GM12891 (cell line): ENCODE measurements at regions not wholly inside any gene's neighbourhood (a gene's known extent, or its start where the extent isn't known, plus 50 kb on each side); places are given as distances from the start of the nearest gene placed in this dataset.
A peak's percentile ranks its signal among the peaks of the same experiment; 100 is the strongest.
"Not testable (repeated sequence)": the region's sequence is repeated elsewhere in the genome, so short reads cannot be mapped to it uniquely, and the experiment has no call there.

ENCODE experiments used
- DNase-seq: peaks from one replicate; pipeline ENCODE4 v3.0.0; 2011; ENCODE audit warnings: low spot score; ENCODE audit not compliant: insufficient read length
- FAIRE-seq: peaks from 2 replicates; lab custom pipeline; 2011; peaks lifted over from hg19 to GRCh38; lab: Jason Lieb, UNC
- PAX5 ChIP-seq: IDR thresholded peaks from 2 replicates; pipeline ENCODE4 v1.6.1; 2011; ENCODE audit warnings: low read length, moderate library complexity, mild to moderate bottlenecking; ENCODE audit not compliant: insufficient read depth, severe bottlenecking
- POLR2A ChIP-seq: IDR thresholded peaks from 2 replicates; pipeline ENCODE4 v1.6.1; 2011; ENCODE audit warnings: low read depth, low read length, control low read depth
- POLR2AphosphoS5 ChIP-seq: IDR thresholded peaks from 2 replicates; pipeline ENCODE4 v1.6.1; 2011; ENCODE audit warnings: low read depth, low read length, control low read depth
- POU2F2 ChIP-seq: IDR thresholded peaks from 2 replicates; pipeline ENCODE4 v1.6.1; 2011; ENCODE audit warnings: low read depth, mild to moderate bottlenecking, control low read depth, low read length, moderate library complexity
- SPI1 ChIP-seq: IDR thresholded peaks from 2 replicates; pipeline ENCODE4 v1.6.1; 2011; ENCODE audit warnings: low read depth, low read length, control low read depth
- TAF1 ChIP-seq: IDR thresholded peaks from 2 replicates; pipeline ENCODE4 v1.6.1; 2011; ENCODE audit warnings: low read depth, low read length, control low read depth

- FAIRE-seq = no peak
- DNase-seq = no peak
- no peak for TF ChIP-seq POLR2A
- TF ChIP-seq TAF1 = no peak
- TF ChIP-seq PAX5 = no peak
- no peak for TF ChIP-seq POLR2AphosphoS5
Measured at GRCh38 chr6:118720125-118720473, 68.7 kb upstream of the CEP85L start.

- DNase-seq = peak; percentile 16
- TF ChIP-seq PAX5 (no peak), POU2F2 (0 out of 2 replicates have a peak, but pooled peaks have one; percentile 14)
- peak; percentile 68 for FAIRE-seq
Measured at GRCh38 chr6:118719351-118720124, 68.1 kb upstream of the CEP85L start.

GRCh38 chr6:118718903-118719302, 67.5 kb upstream of the CEP85L start:
- DNase-seq = no peak
- TF ChIP-seq SPI1 (no peak), TAF1 (no peak), POU2F2 (no peak), POLR2A (no peak), POLR2AphosphoS5 (no peak), PAX5 (no peak)
- FAIRE-seq = no peak

- TF ChIP-seq SPI1 (no peak), POLR2A (no peak), POLR2AphosphoS5 (no peak), PAX5 (no peak), TAF1 (no peak)
- DNase-seq (no peak), FAIRE-seq (no peak)
Measured at GRCh38 chr6:118718297-118718696, 66.9 kb upstream of the CEP85L start.

- DNase-seq (no peak), FAIRE-seq (no peak)
- TF ChIP-seq POLR2A (no peak), POU2F2 (no peak), PAX5 (no peak), SPI1 (no peak), POLR2AphosphoS5 (no peak), TAF1 (no peak)
Measured at GRCh38 chr6:118717106-118717505, 65.7 kb upstream of the CEP85L start.

GRCh38 chr6:118715907-118716306, 64.5 kb upstream of the CEP85L start:
- not testable (repeated sequence) for DNase-seq, FAIRE-seq

- FAIRE-seq (no peak), DNase-seq (no peak)
- no peak for TF ChIP-seq POLR2AphosphoS5
- TF ChIP-seq PAX5 = no peak
- no peak for TF ChIP-seq TAF1
- TF ChIP-seq SPI1 = no peak
- TF ChIP-seq POLR2A = no peak
- no peak for TF ChIP-seq POU2F2
Measured at GRCh38 chr6:118715376-118715775, 64.0 kb upstream of the CEP85L start.

- TF ChIP-seq POU2F2 (no peak), POLR2A (no peak)
- DNase-seq (no peak), FAIRE-seq (no peak)
Measured at GRCh38 chr6:118714756-118715155, 63.4 kb upstream of the CEP85L start.

- FAIRE-seq (no peak), DNase-seq (no peak)
- TF ChIP-seq TAF1 = no peak
- TF ChIP-seq POU2F2 = no peak
- no peak for TF ChIP-seq SPI1
- no peak for TF ChIP-seq PAX5
- TF ChIP-seq POLR2AphosphoS5 = no peak
- no peak for TF ChIP-seq POLR2A
Measured at GRCh38 chr6:118712969-118713368, 61.6 kb upstream of the CEP85L start.

GRCh38 chr6:118710616-118711015, 59.2 kb upstream of the CEP85L start:
- DNase-seq (no peak), FAIRE-seq (no peak)
- no peak for TF ChIP-seq POLR2A
- no peak for TF ChIP-seq POU2F2
- TF ChIP-seq POLR2AphosphoS5 = no peak
- no peak for TF ChIP-seq SPI1
- no peak for TF ChIP-seq PAX5
- TF ChIP-seq TAF1 = no peak
